Thymus (tissue), 11 donors: ENCODE measurements at regions not wholly inside any gene's neighbourhood (a gene's known extent, or its start where the extent isn't known, plus 50 kb on each side); places are given as distances from the start of the nearest gene placed in this dataset.

ENCODE experiments used
- DNase-seq, 9 donors: peaks; one replicate each; pipeline ENCODE4 v3.0.0-alpha.2; 2013; ENCODE audit warnings: low spot score in 9 of 9, low read depth in 6 of 9, missing footprints in 1 of 9
- H3K27ac ChIP-seq, 2 donors: one replicate each; pipeline ENCODE4 v1.5.1; 2013; ENCODE audit warnings: control low read depth in 1 of 2, low read depth in 1 of 2, low read length in 1 of 2, mild to moderate bottlenecking in 1 of 2, moderate library complexity in 1 of 2
- H3K27me3 ChIP-seq, 2 donors: one replicate each; pipeline ENCODE4 v1.5.1; 2013; ENCODE audit warnings: low read length in 1 of 2; ENCODE audit not compliant: control insufficient read depth in 2 of 2, insufficient read depth in 1 of 2
- H3K36me3 ChIP-seq, 2 donors: one replicate each; pipeline ENCODE4 v1.5.1; 2013; ENCODE audit warnings: low read length in 1 of 2, mild to moderate bottlenecking in 1 of 2, moderate library complexity in 1 of 2; ENCODE audit not compliant: control insufficient read depth in 2 of 2, insufficient read depth in 2 of 2
- H3K4me1 ChIP-seq, 2 donors: one replicate each; pipeline ENCODE4 v1.5.1; 2013; ENCODE audit warnings: low read length in 2 of 2; ENCODE audit not compliant: control insufficient read depth in 2 of 2, insufficient read depth in 2 of 2
- H3K4me3 ChIP-seq, 2 donors: one replicate each; pipeline ENCODE4 v1.5.1; 2013; ENCODE audit warnings: low read length in 2 of 2, control low read depth in 1 of 2, mild to moderate bottlenecking in 1 of 2
- H3K9me3 ChIP-seq, 2 donors: one replicate each; pipeline ENCODE4 v1.5.1; 2013; ENCODE audit warnings: low read length in 1 of 2, mild to moderate bottlenecking in 1 of 2; ENCODE audit not compliant: control insufficient read depth in 2 of 2, insufficient read depth in 1 of 2
- WGBS: extraction: QIAGEN DNeasy Blood & Tissue Kit; methylation state at CpG from one replicate; pipeline ENCODE4 v1.1.7; 2013; 5-methylcytosine and 5-hydroxymethylcytosine counted together
- donor health status: healthy.

DNA sequence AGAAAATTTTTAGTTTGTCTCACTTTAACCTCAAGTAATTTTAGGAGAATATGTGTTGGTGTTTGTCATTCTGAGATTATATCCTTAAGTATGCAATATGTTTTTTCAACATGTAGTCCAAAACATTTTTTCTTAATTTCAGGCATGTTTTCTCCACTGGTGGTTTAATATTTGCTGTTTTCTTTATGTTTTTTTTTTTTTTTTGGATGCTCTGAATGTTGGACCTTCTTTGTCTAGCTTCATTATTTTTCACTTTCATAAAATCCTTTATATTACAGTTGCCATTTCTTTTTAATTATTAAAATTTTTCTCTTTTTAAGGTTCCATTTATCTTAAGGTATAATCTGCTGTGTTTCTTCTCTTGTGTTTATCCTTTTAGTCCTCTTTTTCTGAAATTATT lies 342.2 kb upstream of the DUSP10 start:
- no peak overlapping the region for H3K4me3 ChIP-seq
- H3K4me1 ChIP-seq: no peaks in the 10 kb centered on the region
- no peak overlapping the region for H3K27ac ChIP-seq
- H3K27me3 ChIP-seq: no peaks in the 10 kb centered on the region
- H3K36me3 ChIP-seq: no peaks in the 10 kb centered on the region
- no peaks in the 10 kb centered on the region for H3K9me3 ChIP-seq
- no peak for DNase-seq

DNA sequence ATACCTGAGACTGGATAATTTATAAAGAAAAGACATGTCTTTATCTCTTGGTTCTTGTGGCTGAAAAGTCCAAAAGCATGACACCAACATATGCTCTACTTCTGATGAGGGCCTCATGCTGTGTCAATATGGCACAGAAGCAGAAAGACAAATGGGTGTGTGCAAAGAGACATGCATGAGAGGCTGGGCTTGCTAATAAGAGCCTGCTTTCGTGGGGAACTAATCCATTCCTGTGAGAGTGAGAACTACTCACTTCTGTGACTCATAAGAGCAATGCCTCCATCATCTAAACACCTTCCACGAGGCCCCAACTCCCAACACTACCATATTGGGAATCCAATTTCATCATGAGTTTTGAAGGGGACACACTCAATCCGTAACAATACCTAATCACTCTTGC lies 340.0 kb upstream of the DUSP10 start:
- no peak overlapping the region for H3K4me3 ChIP-seq
- DNase-seq: no peak
- WGBS: 89% methylated on average over 3 of the region's 3 CpGs

DNA sequence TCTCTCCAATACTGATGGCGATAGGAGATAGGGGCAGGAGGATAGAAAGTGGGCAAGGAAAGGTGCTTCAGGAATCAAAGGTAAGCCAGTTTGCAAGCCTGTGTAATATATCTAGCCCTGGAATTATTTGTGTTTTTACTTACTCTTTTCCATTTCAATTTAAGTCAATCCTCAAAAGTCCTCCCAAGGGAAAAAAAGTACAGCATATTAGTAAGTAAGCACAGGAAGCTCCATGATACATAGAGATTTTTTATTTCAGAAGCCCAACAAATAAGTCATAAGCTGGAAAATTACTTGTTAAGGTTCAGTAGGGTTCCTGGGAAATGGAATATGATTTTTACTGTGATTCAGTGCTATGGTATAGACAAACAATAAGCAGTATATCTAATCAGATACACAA lies 337.7 kb upstream of the DUSP10 start:
- Histone ChIP-seq H3K27me3 (no peaks in the 10 kb centered on the region), H3K27ac (no peak overlapping the region), H3K9me3 (no peaks in the 10 kb centered on the region), H3K36me3 (no peaks in the 10 kb centered on the region), H3K4me3 (no peak overlapping the region), H3K4me1 (no peaks in the 10 kb centered on the region)
- no peak for DNase-seq
- WGBS: 100% methylated on average over 1 of the region's 1 CpG

More for the DNA sequence above, 340.0 kb upstream of the DUSP10 start:
- Histone ChIP-seq H3K36me3 (no peaks in the 10 kb centered on the region), H3K27ac (no peak overlapping the region), H3K4me1 (no peaks in the 10 kb centered on the region), H3K27me3 (no peaks in the 10 kb centered on the region), H3K9me3 (no peaks in the 10 kb centered on the region)

DNA sequence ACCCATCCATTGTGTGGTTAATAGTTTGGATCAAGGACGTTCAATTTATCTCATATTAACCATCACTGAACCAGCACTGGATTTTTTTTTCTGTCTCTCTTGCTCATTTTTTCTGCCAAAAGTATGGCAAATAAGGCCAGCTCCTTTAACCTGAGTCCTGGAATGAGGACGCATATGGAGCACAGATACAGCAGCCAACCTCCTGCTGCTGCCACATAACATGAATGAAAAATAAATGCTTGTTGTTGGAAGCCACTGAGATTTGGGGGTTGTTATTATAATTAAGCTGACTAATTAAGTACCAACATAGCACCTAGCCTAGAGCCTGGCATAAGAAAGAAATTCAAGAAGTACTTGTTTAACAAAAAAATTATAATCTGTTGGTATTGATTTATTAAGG lies 335.3 kb upstream of the DUSP10 start:
- H3K4me3 ChIP-seq: no peak overlapping the region
- no peaks in the 10 kb centered on the region for H3K27me3 ChIP-seq
- no peaks in the 10 kb centered on the region for H3K4me1 ChIP-seq
- H3K27ac ChIP-seq: no peak overlapping the region
- H3K9me3 ChIP-seq: no peaks in the 10 kb centered on the region
- 96% methylated on average over 2 of the region's 2 CpGs for WGBS
- no peaks in the 10 kb centered on the region for H3K36me3 ChIP-seq
- no peak for DNase-seq

DNA sequence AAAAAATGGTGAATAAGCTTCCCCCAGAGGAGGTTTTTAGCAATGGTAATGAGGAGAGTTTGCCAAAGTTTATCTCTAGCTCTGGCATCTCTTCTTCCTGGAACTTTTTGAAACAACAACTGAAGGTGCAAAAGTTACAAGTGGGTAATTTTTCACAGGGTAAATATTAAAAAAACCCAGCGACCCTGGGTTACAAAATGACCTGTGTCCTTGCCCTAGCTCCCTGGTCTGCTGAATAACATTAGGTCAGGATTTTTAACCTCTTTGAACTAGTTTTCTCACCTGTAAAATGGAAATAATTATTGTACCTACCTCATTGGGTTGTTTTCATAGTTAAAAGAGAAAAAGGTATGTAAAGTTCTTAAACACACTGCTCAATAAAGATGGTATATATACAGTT lies 332.4 kb upstream of the DUSP10 start:
- Histone ChIP-seq H3K36me3 (no peaks in the 10 kb centered on the region), H3K27ac (no peak overlapping the region), H3K9me3 (no peaks in the 10 kb centered on the region), H3K27me3 (no peaks in the 10 kb centered on the region), H3K4me3 (no peak overlapping the region), H3K4me1 (no peaks in the 10 kb centered on the region)
- 97% methylated on average over 1 of the region's 1 CpG for WGBS
- DNase-seq: no peak

DNA sequence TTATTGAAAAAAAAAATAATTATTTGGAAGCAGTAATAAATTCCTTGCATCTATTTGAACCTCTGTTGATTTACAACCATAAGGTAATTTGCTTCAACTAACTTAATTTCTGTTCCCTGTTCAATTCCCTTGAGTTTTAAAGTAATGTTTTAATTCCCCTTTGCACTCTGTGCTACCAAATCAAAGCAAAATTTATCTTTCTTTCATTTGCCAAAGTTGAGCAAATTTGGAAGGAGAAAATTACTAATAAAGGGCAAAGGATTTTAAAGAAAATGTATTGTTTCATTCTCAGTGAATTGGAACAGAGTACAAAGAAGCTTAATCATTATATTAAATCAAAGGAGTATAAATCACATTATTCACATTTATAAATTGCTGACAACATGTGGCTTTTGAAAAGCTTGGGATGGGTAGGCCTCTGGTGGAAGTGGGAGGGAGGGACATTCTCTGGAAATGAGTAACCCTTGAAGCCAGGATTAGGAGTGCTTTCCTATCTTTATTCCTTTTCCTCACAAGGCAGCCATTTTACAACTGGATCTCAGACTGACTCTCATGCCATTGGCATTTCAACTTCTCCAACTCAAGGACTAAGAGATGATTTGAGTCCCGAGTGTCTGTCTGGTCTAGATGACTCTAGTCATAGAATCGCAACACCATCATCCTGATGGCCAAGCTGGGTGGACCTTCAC lies 331.6 kb upstream of the DUSP10 start:
- Histone ChIP-seq H3K4me1 (no peaks in the 10 kb centered on the region), H3K9me3 (no peaks in the 10 kb centered on the region), H3K4me3 (no peak overlapping the region), H3K27me3 (no peaks in the 10 kb centered on the region), H3K27ac (no peak overlapping the region), H3K36me3 (no peaks in the 10 kb centered on the region)
- DNase-seq: no peak
- 96% methylated on average over 2 of the region's 2 CpGs for WGBS

DNA sequence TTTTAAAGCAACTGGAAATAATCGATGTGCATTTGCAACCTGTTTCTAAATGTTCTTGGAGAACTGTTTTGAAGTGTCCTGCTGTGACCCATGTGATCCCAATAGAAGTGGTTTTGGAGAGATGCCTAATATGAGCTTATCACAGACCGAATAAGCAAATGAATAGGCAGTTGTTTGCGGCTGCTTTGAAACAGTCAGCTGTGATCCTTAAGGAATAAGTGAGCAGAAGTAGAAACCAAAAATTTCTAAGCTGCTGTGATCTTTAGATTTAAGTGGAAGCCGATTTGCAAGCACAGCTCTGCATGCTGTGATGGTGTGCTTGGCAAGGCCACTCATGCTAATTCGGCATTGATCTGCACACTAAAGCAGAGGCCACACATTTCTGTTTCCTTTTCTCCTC lies 329.5 kb upstream of the DUSP10 start:
- 92% methylated on average over 5 of the region's 5 CpGs for WGBS
- no peak for DNase-seq

DNA sequence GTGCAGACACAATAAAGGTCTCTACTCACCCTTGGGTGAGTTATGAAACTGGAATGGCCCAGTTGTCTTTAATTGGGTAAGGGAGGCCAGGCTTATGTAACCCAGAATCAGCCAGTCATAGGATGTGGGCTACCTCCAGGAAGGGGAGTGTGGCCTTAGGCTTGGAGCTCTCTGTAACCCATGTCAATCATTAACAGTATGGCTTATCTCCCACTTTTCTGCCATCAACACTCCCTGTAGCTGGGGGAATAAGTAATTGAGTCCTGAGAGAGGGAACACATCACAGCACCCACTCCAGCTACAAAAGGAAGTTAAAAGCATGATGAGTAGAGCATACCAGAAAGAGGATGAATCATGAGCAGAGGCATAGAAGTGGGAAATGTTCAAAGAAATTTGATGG lies 327.0 kb upstream of the DUSP10 start:
- no peak for DNase-seq
- Histone ChIP-seq H3K4me3 (no peak overlapping the region), H3K27me3 (no peaks in the 10 kb centered on the region), H3K36me3 (no peaks in the 10 kb centered on the region), H3K9me3 (peaks cover 0 to 4% of the 10 kb centered on the region in 2 donors), H3K4me1 (no peaks in the 10 kb centered on the region), H3K27ac (no peak overlapping the region)

More for the DNA sequence above, 329.5 kb upstream of the DUSP10 start:
- H3K27me3 ChIP-seq: no peaks in the 10 kb centered on the region
- H3K4me3 ChIP-seq: no peak overlapping the region
- H3K9me3 ChIP-seq: peaks cover 0 to 4% of the 10 kb centered on the region in 2 donors
- H3K4me1 ChIP-seq: no peaks in the 10 kb centered on the region
- no peaks in the 10 kb centered on the region for H3K36me3 ChIP-seq
- no peak overlapping the region for H3K27ac ChIP-seq

DNA sequence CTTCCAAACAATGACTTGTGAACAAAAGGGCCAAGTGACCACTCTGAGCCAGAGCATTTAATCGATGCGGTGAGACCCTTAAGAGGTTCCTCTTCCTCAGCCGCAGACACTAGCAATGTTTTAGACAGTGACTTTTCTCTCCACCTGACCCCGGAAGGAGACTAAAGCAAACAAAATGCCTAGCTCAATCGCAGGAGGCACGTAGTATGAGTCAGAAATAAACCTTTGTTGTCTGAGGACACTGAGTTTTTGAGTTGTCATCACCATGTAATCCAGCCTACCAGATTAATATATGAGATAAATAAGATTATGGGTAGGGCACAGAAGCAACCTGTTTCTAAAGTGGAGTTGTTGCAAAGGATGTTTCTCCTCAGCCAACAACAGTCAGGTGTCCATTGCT lies 326.2 kb upstream of the DUSP10 start:
- WGBS: 95% methylated on average over 6 of the region's 6 CpGs
- peaks cover 0 to 4% of the 10 kb centered on the region in 2 donors for H3K9me3 ChIP-seq
- H3K27me3 ChIP-seq: no peaks in the 10 kb centered on the region
- no peak overlapping the region for H3K4me3 ChIP-seq
- DNase-seq: no peak
- H3K27ac ChIP-seq: no peak overlapping the region
- H3K4me1 ChIP-seq: no peaks in the 10 kb centered on the region
- no peaks in the 10 kb centered on the region for H3K36me3 ChIP-seq

DNA sequence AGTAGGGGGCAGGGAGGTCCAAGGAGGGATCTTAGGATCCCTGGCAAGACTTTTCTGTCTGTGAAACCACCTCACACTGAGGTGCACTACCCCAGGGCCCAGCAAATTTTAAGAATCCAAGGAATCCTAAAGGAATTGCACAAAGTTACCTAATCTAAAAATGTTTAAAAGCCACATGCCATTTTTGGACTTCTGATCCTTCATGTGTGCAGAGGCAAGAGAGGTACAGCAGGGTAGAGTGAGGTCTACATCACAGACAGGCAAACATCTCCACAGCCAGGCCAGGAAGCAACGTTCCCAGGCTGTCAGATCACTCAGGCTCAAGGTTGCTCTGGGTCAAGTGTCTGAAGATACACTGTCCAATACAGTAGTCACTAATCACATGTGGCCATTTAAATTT lies 324.6 kb upstream of the DUSP10 start:
- 85% methylated on average over 1 of the region's 1 CpG for WGBS
- no peak for DNase-seq
- H3K9me3 ChIP-seq: peaks cover 0 to 4% of the 10 kb centered on the region in 2 donors
- H3K27ac ChIP-seq: no peak overlapping the region
- no peaks in the 10 kb centered on the region for H3K4me1 ChIP-seq
- no peaks in the 10 kb centered on the region for H3K36me3 ChIP-seq
- no peak overlapping the region for H3K4me3 ChIP-seq
- H3K27me3 ChIP-seq: no peaks in the 10 kb centered on the region
